Urinary bladder (tissue), 3 donors: ENCODE measurements at regions not wholly inside any gene's neighbourhood (a gene's known extent, or its start where the extent isn't known, plus 50 kb on each side); places are given as distances from the start of the nearest gene placed in this dataset.
"Not testable (repeated sequence)": the region's sequence is repeated elsewhere in the genome, so short reads cannot be mapped to it uniquely, and the experiment has no call there.

Source experiments
- DNase-seq: peaks from one replicate; pipeline ENCODE4 v3.0.0-alpha.2; 2015; ENCODE audit errors: extremely low spot score
- H3K27ac ChIP-seq: one replicate; pipeline ENCODE4 v1.5.1; 2013; ENCODE audit warnings: low read depth, mild to moderate bottlenecking, moderate library complexity
- H3K36me3 ChIP-seq: one replicate; pipeline ENCODE4 v1.6.1; 2013; ENCODE audit warnings: mild to moderate bottlenecking, moderate library complexity; ENCODE audit not compliant: insufficient read depth
- H3K4me1 ChIP-seq: one replicate; pipeline ENCODE4 v1.6.1; 2013; ENCODE audit warnings: mild to moderate bottlenecking, moderate library complexity; ENCODE audit not compliant: insufficient read depth
- H3K4me3 ChIP-seq: one replicate; pipeline ENCODE4 v1.5.1; 2013; ENCODE audit warnings: low read depth, low read length
- WGBS: extraction: QIAGEN DNeasy Blood & Tissue Kit; methylation state at CpG from one replicate; pipeline ENCODE4 v1.1.7; 2013; 5-methylcytosine and 5-hydroxymethylcytosine counted together
- donor health status: healthy with polysubstance abuse.
- donor health status: healthy.

DNA sequence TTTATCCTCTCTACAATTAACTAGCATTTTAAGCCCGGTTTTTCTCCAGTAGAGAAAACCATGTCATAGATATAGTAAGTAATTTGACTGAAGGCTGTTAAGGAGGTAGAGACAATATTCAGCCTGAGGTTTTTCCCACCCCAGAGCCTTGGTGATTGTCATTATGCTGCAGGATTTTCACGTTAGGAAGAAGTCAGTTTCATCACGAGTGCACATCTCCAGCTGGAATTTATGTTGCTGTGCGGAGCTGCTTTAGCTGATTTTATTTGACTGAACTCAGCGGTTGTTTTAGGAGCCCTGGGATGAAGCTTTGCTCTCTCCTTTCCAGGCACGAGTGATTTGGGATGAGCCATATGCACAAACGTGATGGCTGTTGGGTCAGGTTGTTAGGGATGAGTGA lies 271.3 kb upstream of the RGMA start:
- H3K4me3 ChIP-seq = no peak overlapping the region
- no peaks in the 10 kb centered on the region for H3K4me1 ChIP-seq
- WGBS = 41% methylated on average over 7 of the region's 7 CpGs
- H3K27ac ChIP-seq = no peak overlapping the region
- no peak for DNase-seq
- H3K36me3 ChIP-seq = no peaks in the 10 kb centered on the region

DNA sequence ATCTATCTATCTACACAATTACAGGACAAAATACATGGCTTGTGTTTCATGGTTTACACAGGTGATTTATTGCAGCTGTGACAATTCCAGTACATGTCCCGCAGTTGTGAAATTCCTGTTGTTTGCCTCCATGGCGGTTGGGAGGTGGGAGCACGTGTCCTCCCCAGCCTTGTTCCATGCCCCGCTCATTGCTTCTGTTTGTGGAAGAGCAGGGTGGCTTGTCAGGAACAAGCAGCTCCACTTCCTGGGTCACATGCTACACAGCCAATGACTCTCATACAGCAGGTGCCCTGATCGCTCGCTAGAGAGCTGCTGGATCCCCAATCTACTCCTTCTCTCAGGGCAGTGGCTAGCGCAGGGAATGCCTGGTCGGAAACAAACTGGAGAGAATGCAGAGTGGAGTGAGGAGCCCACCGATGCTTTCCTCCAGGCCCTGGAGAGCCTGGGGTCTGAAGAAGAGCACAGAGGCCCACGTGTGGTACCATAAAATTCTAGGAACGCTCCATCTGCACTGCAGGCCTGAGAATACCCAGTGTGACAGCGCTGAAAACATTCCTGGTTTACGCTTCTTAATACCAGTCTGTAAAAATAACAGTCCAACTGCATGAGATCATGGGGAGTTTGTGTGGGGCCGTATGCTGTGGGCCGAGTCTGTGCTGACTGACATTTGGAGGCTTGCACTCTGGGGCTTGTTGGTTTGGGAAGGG lies 270.6 kb upstream of the RGMA start:
- Histone ChIP-seq H3K4me3 (no peak overlapping the region), H3K4me1 (no peaks in the 10 kb centered on the region), H3K27ac (no peak overlapping the region), H3K36me3 (no peaks in the 10 kb centered on the region)
- DNase-seq = no peak
- WGBS = 56% methylated on average over 15 of the region's 15 CpGs

DNA sequence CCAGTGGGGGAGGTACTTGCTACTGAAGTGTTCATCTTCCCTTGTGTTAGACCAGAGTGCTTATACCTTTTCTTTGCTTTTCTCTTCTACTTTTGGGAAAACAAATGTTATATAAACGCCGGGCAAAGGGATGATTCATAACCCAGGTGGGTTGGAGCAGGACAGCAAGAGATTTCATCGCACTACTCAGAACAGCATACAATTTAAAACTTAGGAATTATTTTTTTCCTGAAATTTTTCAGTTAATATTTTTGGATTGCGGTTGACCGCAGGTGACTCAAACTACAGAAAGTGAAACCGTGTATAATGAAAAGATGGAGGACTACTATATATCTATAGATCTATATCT lies 270.0 kb upstream of the RGMA start:
- Histone ChIP-seq H3K36me3 (no peaks in the 10 kb centered on the region), H3K27ac (no peak overlapping the region), H3K4me1 (no peaks in the 10 kb centered on the region), H3K4me3 (no peak overlapping the region)
- no peak for DNase-seq
- 90% methylated on average over 6 of the region's 6 CpGs for WGBS

DNA sequence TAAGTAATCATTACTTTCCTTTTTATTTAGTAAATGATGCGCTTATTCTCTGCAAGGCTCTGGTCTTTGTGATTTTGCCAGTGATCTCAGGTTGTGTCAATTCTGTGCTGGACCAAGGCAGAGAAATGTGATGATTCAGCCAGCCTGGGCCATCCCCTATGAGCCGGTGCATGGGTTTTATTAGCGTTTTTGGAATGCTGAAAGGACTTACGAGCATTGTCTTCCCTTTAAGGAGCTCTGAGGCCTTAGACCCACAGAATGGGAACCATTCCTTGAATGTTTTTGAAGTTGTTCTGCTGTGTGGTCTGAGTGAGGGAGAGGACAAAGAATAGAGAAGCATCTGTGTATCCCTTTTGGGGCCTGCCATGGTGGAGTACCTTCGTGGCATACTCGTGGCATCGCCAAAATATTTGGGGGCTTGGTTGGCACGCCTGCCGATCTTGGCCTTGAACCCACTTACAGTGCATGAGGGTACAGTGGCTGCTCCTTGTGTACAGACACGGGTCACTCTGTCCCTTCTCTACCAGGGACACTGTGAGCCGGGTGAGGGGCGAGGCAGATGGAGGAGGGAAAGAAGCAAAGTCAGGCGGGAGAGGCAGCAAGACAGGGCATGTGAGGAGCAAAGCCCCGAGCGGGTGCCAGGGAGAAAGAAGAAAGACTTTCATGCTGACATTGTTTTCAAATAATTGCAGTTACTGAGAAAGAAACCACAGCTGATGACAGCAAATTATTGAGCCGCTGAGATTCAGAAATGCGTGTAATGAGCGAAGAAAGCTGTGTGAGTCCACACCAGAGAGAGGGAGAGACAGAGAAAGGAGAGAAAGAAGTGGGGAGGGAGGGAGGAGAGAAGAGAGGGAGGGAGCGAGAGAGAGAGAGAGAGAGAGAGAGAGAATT lies 269.4 kb upstream of the RGMA start:
- Histone ChIP-seq H3K27ac (no peak overlapping the region), H3K36me3 (no peaks in the 10 kb centered on the region), H3K4me1 (no peaks in the 10 kb centered on the region), H3K4me3 (no peak overlapping the region)
- WGBS = 69% methylated on average over 19 of the region's 19 CpGs
- no peak for DNase-seq

DNA sequence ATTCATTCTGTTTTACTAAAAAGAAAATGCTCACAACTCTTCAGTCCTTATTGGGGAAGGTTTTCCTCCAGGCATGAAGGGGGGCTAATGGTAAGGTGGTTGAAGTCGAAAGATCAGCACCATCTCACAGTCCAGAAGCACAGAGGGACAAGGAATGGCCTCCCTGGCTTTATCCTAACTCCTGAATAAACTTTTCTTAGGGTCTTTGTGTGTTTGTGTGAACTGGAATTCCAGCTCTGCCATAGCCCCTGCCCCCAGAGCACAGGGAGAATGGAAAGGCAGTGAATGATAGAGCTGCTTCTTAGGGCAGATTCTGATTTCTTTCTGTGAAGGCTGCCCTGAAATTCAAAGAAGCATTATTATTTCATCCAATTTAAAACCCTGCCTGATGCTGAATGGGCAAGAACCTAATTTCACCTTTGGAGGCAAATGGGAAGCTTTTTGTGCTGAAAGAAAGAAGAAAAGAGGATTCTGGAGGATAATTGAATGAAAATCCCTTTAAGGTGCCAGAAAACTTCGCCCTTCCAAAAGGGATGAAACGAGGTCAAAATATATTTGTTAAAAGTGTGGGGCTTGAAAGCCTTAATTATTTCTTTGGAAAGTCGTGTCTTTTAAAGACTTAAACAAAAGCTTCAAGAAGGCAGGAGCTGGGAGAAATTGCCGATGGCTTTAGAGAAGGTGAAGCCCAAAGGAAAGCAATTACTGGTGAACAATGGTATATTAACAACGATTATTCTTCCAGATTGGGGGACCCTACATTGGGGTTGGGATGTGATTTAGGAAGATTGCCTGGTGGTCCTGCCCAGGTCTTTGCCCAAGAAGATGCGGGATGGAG lies 259.9 kb upstream of the RGMA start:
- no peak overlapping the region for H3K4me3 ChIP-seq
- no peaks in the 10 kb centered on the region for H3K36me3 ChIP-seq
- H3K4me1 ChIP-seq = no peaks in the 10 kb centered on the region
- H3K27ac ChIP-seq = no peak overlapping the region
- WGBS = 84% methylated on average over 7 of the region's 7 CpGs
- DNase-seq = no peak

DNA sequence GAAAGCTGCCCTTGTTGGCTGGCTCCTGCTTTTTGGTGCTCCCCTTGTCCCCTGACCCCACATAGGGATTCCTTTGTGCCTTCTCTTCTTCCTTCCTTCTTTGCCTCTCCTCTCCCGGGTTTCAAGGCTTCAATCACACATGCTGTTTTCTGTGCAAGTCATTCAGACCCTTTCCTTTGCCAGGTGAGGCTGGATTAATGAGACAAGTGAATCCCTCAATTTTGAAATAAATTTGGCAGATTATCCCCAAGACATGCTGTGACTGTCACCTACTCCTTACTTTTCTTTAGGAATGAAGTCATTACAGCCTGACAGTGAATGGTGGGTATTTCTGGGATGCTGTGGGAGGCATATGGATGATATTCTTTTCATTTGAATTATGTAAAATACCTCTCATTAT lies 259.0 kb upstream of the RGMA start:
- H3K4me1 ChIP-seq = no peaks in the 10 kb centered on the region
- 72% methylated on average over 1 of the region's 1 CpG for WGBS
- DNase-seq = no peak
- no peaks in the 10 kb centered on the region for H3K36me3 ChIP-seq
- no peak overlapping the region for H3K27ac ChIP-seq
- H3K4me3 ChIP-seq = no peak overlapping the region

DNA sequence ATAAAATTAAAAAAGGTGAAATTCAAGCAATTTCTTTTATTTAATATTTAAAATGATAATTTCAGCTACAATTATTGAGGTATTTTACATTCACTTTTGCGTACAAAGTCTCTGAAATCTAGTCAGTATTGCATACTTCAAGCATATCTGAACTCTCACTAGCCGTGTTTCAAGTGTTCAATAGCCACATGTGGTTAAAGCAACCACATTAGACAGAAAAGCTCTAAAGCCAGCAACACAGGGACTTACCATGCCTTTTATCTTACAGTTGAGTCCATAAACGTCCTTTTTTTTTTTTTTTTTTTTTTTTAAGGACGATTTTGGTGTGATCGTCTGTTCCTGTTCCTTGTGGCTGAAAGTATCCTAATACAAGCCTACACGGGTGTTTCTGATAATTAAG lies 257.0 kb upstream of the RGMA start:
- H3K4me3 ChIP-seq = no peak overlapping the region
- no peak for DNase-seq
- H3K36me3 ChIP-seq = no peaks in the 10 kb centered on the region
- no peaks in the 10 kb centered on the region for H3K4me1 ChIP-seq
- WGBS = 69% methylated on average over 6 of the region's 6 CpGs
- no peak overlapping the region for H3K27ac ChIP-seq

DNA sequence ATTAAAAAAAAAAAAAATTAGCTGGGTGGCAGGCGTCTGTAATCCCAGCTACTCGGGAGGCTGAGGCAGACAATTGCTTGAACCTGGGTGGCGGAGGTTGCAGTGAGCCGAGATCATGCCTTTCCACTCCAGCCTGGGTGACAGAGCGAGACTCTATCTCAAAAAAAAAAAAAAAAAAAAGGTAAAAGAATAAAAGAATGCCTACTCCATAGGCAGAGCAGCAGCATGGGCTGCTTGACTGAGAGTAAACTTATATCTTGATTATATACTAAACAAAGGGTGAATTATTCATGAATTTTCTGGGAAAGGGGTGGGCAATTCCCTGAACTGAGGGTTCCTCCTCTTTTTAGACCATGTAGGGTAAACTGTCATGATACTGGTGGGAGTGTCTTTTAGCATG lies 254.4 kb upstream of the RGMA start:
- DNase-seq, H3K36me3 ChIP-seq, H3K4me3 ChIP-seq, H3K27ac ChIP-seq, H3K4me1 ChIP-seq: not testable (repeated sequence)
- 92% methylated on average over 5 of the region's 5 CpGs for WGBS

DNA sequence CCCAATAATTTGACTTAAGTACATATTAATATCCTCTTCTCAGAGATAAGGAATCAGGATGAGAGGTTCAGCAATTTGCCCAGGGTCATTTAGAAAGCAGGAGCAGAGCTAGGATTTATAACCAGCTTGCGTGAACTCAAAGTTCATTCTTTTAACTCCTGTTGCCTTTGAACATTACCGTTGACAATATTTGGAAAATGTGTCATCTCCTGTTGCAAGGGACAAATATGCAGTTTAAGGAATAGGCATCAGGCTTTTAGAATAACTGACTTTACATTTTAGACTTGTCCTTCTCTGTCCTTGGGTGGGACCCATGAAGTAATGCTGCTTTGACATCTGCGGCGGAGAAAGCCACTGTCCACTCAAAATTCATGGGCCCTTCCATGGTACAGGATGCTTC lies 252.2 kb upstream of the RGMA start:
- Histone ChIP-seq H3K4me1 (no peaks in the 10 kb centered on the region), H3K4me3 (no peak overlapping the region), H3K36me3 (no peaks in the 10 kb centered on the region), H3K27ac (no peak overlapping the region)
- DNase-seq = no peak
- WGBS = 87% methylated on average over 4 of the region's 4 CpGs

DNA sequence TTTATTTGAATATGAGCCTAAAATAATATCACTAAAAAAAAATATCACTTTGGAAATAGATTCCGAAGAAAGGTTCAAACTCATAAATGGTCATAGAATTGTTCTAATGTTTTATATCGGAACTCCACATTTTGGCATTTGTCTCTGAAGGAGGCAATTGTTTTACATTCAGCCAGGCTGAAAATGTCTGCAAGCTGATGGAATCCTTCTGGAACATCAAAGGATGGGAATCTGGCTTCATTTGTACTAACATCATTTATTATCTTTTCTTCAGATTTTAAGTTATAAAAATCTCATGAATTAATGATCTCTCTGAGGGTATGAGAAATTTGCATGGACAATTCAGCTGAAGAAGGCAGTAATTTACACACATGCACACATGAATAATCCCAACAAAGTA lies 251.4 kb upstream of the RGMA start:
- Histone ChIP-seq H3K27ac (no peak overlapping the region), H3K4me1 (no peaks in the 10 kb centered on the region), H3K4me3 (no peak overlapping the region), H3K36me3 (no peaks in the 10 kb centered on the region)
- no peak for DNase-seq
- 58% methylated on average over 2 of the region's 2 CpGs for WGBS

DNA sequence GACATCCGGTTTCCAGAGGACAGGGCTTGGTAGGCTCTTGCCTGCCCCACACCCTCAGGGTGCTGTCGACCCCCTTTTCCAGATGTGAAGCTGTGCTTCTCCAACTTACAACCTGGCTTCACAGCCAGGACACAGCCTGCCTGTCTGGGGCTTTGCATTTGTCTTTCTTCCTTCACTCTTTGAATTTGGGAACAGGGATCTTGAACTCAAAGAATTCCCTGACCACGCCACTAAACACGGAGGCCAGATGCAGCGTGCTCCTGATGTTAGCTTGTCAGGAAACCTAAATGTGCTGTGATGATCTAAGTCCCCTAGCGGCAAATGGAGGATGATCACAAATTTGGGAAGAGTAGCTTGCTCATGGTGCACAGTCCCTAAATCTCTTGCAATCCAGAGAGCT lies 244.8 kb upstream of the RGMA start:
- no peak for DNase-seq
- WGBS = 37% methylated on average over 6 of the region's 6 CpGs
- Histone ChIP-seq H3K36me3 (no peaks in the 10 kb centered on the region), H3K27ac (no peak overlapping the region), H3K4me3 (no peak overlapping the region), H3K4me1 (no peaks in the 10 kb centered on the region)

DNA sequence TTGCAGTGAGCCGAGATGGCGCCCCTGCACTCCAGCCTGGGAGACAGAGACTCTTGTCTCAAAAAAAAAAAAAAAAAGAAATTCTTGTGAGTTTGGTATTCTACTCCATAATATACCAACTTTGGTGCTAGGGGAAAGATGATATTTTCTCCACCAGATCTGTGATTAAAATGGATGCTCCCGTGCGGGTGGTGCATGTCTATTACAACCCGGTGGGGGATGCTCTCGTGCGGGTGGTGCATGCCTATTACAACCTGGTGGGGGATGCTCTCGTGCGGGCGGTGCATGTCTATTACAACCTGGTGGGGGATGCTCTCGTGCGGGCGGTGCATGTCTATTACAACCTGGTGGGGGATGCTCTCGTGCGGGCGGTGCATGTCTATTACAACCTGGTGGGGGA lies 244.1 kb upstream of the RGMA start:
- WGBS = 39% methylated on average over 16 of the region's 16 CpGs
- not testable (repeated sequence) for H3K27ac ChIP-seq, H3K36me3 ChIP-seq, DNase-seq, H3K4me1 ChIP-seq, H3K4me3 ChIP-seq

DNA sequence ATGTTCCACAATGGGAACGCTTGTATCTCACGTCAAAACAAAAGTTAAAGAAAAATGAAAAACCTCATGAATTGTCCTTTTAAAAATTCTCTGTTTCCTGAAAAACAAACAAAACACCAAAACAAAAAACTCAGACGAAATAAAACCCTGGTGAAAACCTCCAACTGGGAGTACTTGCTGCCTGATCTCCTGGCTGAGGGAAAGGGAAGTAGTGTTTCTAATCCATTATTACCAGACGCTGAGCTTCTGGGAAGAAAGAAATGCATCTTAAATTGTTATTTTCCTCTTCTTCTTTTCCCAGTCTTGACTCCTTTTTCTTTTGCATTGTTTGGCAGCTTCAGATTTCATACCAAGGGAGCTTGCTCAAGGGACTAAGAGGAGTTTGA lies 243.2 kb upstream of the RGMA start:
- WGBS = 19% methylated on average over 4 of the region's 4 CpGs
- Histone ChIP-seq H3K4me3 (no peak overlapping the region), H3K27ac (no peak overlapping the region), H3K36me3 (no peaks in the 10 kb centered on the region), H3K4me1 (no peaks in the 10 kb centered on the region)
- no peak for DNase-seq
